Right lobe of liver (tissue), 4 donors: ENCODE measurements at regions not wholly inside any gene's neighbourhood (a gene's known extent, or its start where the extent isn't known, plus 50 kb on each side); places are given as distances from the start of the nearest gene placed in this dataset.

ENCODE experiments used
- CTCF ChIP-seq, 4 donors: fragments of 200-600 bp in 3 of 4; fragments of 450-650 bp in 1 of 4; IDR thresholded peaks; one replicate each; pipeline versions ENCODE4 v1.5.1 to v1.8.0; 2016 to 2022; ENCODE audit warnings: antibody characterized with exemption in 4 of 4, mild to moderate bottlenecking in 2 of 4
- POLR2A ChIP-seq: fragments of 450-650 bp; IDR thresholded peaks from one replicate; pipeline ENCODE4 v1.6.1; 2017; ENCODE audit warnings: antibody characterized with exemption, mild to moderate bottlenecking
- donor health status: DM: no; HTN: no; CAD: no.
- donor health status: DM: no; HTN: no; CAD: no.
- donor health status: DM: no; HTN: yes; CAD: no.

GRCh38 chr2:193538061-193538460 lies 1343.3 kb upstream of the TMEFF2 start:
- TF ChIP-seq CTCF (IDR thresholded peaks at IDR 0.05) (no peak), POLR2A (no peak)
